IMR-90 (cell line): ENCODE measurements at regions not wholly inside any gene's neighbourhood (a gene's known extent, or its start where the extent isn't known, plus 50 kb on each side); places are given as distances from the start of the nearest gene placed in this dataset.

Experiments
- ATAC-seq: fragments of 200-7000 bp; cut with Tn5 transposase; 2 replicates; pipeline ENCODE4 v1.9.1; 2020; ENCODE audit warnings: low read depth, mild to moderate bottlenecking, moderate library complexity
- BruUV-seq: library from RNA; stranded (reverse); fragments of 400-500 nt; replicated peaks from 2 replicates; lab custom pipeline; 2021; lab: Mats Ljungman, UMichigan
- CTCF ChIA-PET: fragments of 300-600 bp; formaldehyde crosslinking; extraction: SDS; loops from one replicate; lab custom pipeline; 2021; ENCODE audit warnings: antibody characterized with exemption; lab: Yijun Ruan, JAX
- POLR2A ChIA-PET: fragments of 300-600 bp; sonication (Branson Sonifier 250); formaldehyde crosslinking; loops from one replicate; lab custom pipeline; 2022; ENCODE audit warnings: antibody characterized with exemption; ENCODE audit not compliant: unreplicated experiment; lab: Charles Lee
- DNase-seq: peaks from one replicate; pipeline ENCODE4 v3.0.0; 2013
- H2AFZ ChIP-seq: replicated peaks from 2 replicates; pipeline ENCODE3; 2013; ENCODE audit warnings: low read length, mild to moderate bottlenecking; ENCODE audit not compliant: poor library complexity
- H2AK5ac ChIP-seq: 2 replicates; pipeline ENCODE4 v1.6.1; 2013; ENCODE audit warnings: low read depth, low read length, inconsistent platforms
- H2AK9ac ChIP-seq: replicated peaks from 2 replicates; pipeline ENCODE3; 2013; ENCODE audit warnings: mild to moderate bottlenecking, low read depth, low read length, moderate library complexity; ENCODE audit not compliant: poor library complexity
- H2BK120ac ChIP-seq: 2 replicates; pipeline ENCODE4 v1.6.1; 2013; ENCODE audit warnings: low read depth, low read length, inconsistent platforms
- H2BK15ac ChIP-seq: 3 replicates; pipeline ENCODE4 v1.6.1; 2013; ENCODE audit warnings: low read depth, low read length, inconsistent platforms
- H2BK20ac ChIP-seq: 2 replicates; pipeline ENCODE4 v1.6.1; 2013; ENCODE audit warnings: low read depth, mild to moderate bottlenecking, inconsistent platforms, low read length, moderate library complexity
- H2BK5ac ChIP-seq: 2 replicates; pipeline ENCODE4 v1.6.1; 2013; ENCODE audit warnings: mild to moderate bottlenecking, low read depth, low read length, inconsistent platforms; ENCODE audit not compliant: poor library complexity, severe bottlenecking
- H3K14ac ChIP-seq: replicated peaks from 2 replicates; pipeline ENCODE4 v1.6.1; 2013; ENCODE audit warnings: low read depth, low read length, inconsistent platforms
- H3K18ac ChIP-seq: 2 replicates; pipeline ENCODE4 v1.6.1; 2013; ENCODE audit warnings: low read depth, low read length, control low read depth
- H3K23ac ChIP-seq: 2 replicates; pipeline ENCODE4 v1.6.1; 2013; ENCODE audit warnings: low read depth, low read length, inconsistent platforms
- H3K27ac ChIP-seq: 2 replicates; pipeline ENCODE4 v1.5.1; 2013; ENCODE audit warnings: mild to moderate bottlenecking, control low read depth, low read length; ENCODE audit not compliant: insufficient read depth
- H3K27me3 ChIP-seq: 2 replicates; pipeline ENCODE4 v1.6.1; 2013; ENCODE audit warnings: low read length; ENCODE audit not compliant: control insufficient read depth, insufficient read depth
- H3K36me3 ChIP-seq: 2 replicates; pipeline ENCODE4 v1.6.1; 2013; ENCODE audit warnings: low read length, mixed read lengths; ENCODE audit not compliant: control insufficient read depth, insufficient read depth
- H3K4ac ChIP-seq: 2 replicates; pipeline ENCODE4 v1.6.1; 2013; ENCODE audit warnings: low read depth, low read length, inconsistent platforms
- H3K4me1 ChIP-seq: 2 replicates; pipeline ENCODE4 v1.6.1; 2013; ENCODE audit warnings: low read length, mixed read lengths; ENCODE audit not compliant: control insufficient read depth, insufficient read depth
- H3K4me2 ChIP-seq: 2 replicates; pipeline ENCODE4 v1.6.1; 2013; ENCODE audit warnings: low read depth, mild to moderate bottlenecking, control low read depth, low read length, moderate library complexity
- H3K4me3 ChIP-seq: 2 replicates; pipeline ENCODE4 v1.5.1; 2013; ENCODE audit warnings: low read depth, mild to moderate bottlenecking, control low read depth, low read length, moderate library complexity; ENCODE audit not compliant: insufficient read depth
- H3K56ac ChIP-seq: 2 replicates; pipeline ENCODE4 v1.6.1; 2013; ENCODE audit warnings: low read length, inconsistent platforms; ENCODE audit not compliant: insufficient read depth; ENCODE audit errors: extremely low read depth
- H3K79me1 ChIP-seq, 2 experiments: 2 replicates each; pipeline ENCODE4 v1.6.1; 2013; ENCODE audit warnings: low read length in 2 of 2, inconsistent platforms in 1 of 2, low read depth in 1 of 2
- H3K9ac ChIP-seq: 2 replicates; pipeline ENCODE4 v1.6.1; 2013; ENCODE audit warnings: low read depth, low read length, control low read depth
- H3K9me1 ChIP-seq: 2 replicates; pipeline ENCODE4 v1.6.1; 2013; ENCODE audit warnings: low read length, inconsistent platforms; ENCODE audit not compliant: insufficient read depth
- H3K9me3 ChIP-seq: 2 replicates; pipeline ENCODE4 v1.6.1; 2013; ENCODE audit warnings: low read length; ENCODE audit not compliant: control insufficient read depth, insufficient read depth
- H4K20me1 ChIP-seq: 2 replicates; pipeline ENCODE4 v1.6.1; 2013; ENCODE audit warnings: low read length, inconsistent platforms; ENCODE audit not compliant: insufficient read depth
- H4K5ac ChIP-seq: 2 replicates; pipeline ENCODE4 v1.6.1; 2013; ENCODE audit warnings: mild to moderate bottlenecking, low read depth, low read length, control low read depth
- H4K8ac ChIP-seq, 2 experiments: 2 replicates each; pipeline ENCODE4 v1.6.1; 2013; ENCODE audit warnings: low read depth in 2 of 2, low read length in 2 of 2, control low read depth in 1 of 2, inconsistent platforms in 1 of 2
- H4K91ac ChIP-seq: 2 replicates; pipeline ENCODE4 v1.6.1; 2013; ENCODE audit warnings: low read depth, low read length, inconsistent platforms; ENCODE audit not compliant: insufficient read depth
- CHD1 ChIP-seq: IDR thresholded peaks from 2 replicates; pipeline ENCODE4 v1.6.1; 2012; ENCODE audit warnings: low read depth, low read length, improper control_type of control experiment
- CTCF ChIP-seq: conservative IDR thresholded peaks from 2 replicates; pipeline ENCODE4 v1.5.1; 2012; ENCODE audit warnings: mild to moderate bottlenecking, low read depth, low read length, improper control_type of control experiment
- MAZ ChIP-seq: IDR thresholded peaks from 2 replicates; pipeline ENCODE4 v1.6.1; 2012; ENCODE audit warnings: low read depth, mild to moderate bottlenecking, low read length, improper control_type of control experiment, moderate library complexity, borderline replicate concordance
- NFE2L2 ChIP-seq: fragments of 150-350 bp; IDR thresholded peaks from 2 replicates; pipeline ENCODE4 v1.6.1; 2016; ENCODE audit warnings: low read depth, mild to moderate bottlenecking, low read length
- RAD21 ChIP-seq: IDR thresholded peaks from 2 replicates; pipeline ENCODE4 v1.6.1; 2012; ENCODE audit warnings: low read length, improper control_type of control experiment
- SMC3 ChIP-seq: fragments of 150-350 bp; IDR thresholded peaks from 2 replicates; pipeline ENCODE4 v1.6.1; 2016; ENCODE audit warnings: low read depth, mild to moderate bottlenecking, antibody characterized with exemption, low read length, moderate library complexity
- WGBS, 2 experiments: methylation state at CpG; one replicate each; pipeline versions ENCODE4 v1.1.5 to v1.1.7; 2013; ENCODE audit warnings: missing lambda C conversion rate in 2 of 2; ENCODE audit not compliant: insufficient read length in 1 of 2; ENCODE audit errors: extremely low coverage in 2 of 2; 5-methylcytosine and 5-hydroxymethylcytosine counted together
- dilution Hi-C: fragments of 300-500 bp; cut with HindIII; formaldehyde crosslinking; loops from one replicate; pipeline ENCODE4 v1.14.3; 2018; ENCODE audit warnings: low sequenced_read_pairs; ENCODE audit not compliant: unreplicated experiment
- in situ Hi-C: fragments of 300-500 bp; cut with MboI; formaldehyde crosslinking; loops from 3 replicates; pipeline ENCODE4 v1.14.3; 2019; ENCODE audit warnings: low sequenced_read_pairs, inconsistent platforms, mixed read lengths
- intact Hi-C: fragments of 100-400 bp; cut with micrococcal nuclease; formaldehyde crosslinking; loops from 2 replicates; pipeline ENCODE4 v1.10.0; 2022
- TF ChIP-seq, protein P1 (sequence below): fragments of 150-350 bp; IDR thresholded peaks from 2 replicates; pipeline ENCODE4 v1.6.1; 2017; ENCODE audit warnings: mild to moderate bottlenecking, antibody characterized with exemption, low read length, low read depth

DNA sequence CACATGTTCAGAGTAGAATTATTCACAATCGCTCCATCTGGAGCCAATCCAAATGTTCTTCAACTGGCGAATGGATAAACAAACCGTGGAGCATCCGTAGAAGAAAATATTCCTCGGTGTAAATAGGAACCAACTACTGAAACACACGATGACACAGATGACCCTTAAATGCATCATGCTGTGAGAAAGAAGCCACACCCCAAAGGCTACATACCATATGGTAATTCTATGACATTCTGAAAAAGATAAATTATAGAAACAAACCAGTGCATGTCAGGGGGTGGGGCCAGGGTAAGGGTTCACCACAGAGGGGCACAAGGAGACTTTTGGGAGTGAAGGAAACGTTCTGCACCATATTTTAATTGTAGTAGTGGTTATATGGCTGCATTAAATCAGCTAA, 312.2 kb upstream of the SMIM21 start:
- Histone ChIP-seq H4K8ac (no peak overlapping the region), H3K14ac (no peak overlapping the region), H2BK15ac (no peak overlapping the region), H2BK120ac (no peak overlapping the region), H2BK20ac (no peak overlapping the region), H4K91ac (no peak overlapping the region), H2AK5ac (no peak overlapping the region), H3K27ac (no peak overlapping the region), H3K36me3 (no peaks in the 10 kb centered on the region), H3K18ac (no peak overlapping the region), H3K27me3 (no peaks in the 10 kb centered on the region), H3K4me3 (no peak overlapping the region), H3K56ac (no peak overlapping the region), H3K4me1 (no peaks in the 10 kb centered on the region; the same call in 1 of the 2 replicates), H3K9me3 (no peaks in the 10 kb centered on the region; the same call in 1 of the 2 replicates), H4K20me1 (no peaks in the 10 kb centered on the region), H3K4me2 (no peak overlapping the region), H3K23ac (no peak overlapping the region), H3K9ac (no peak overlapping the region), H3K4ac (no peak overlapping the region), H3K9me1 (no peaks in the 10 kb centered on the region), H2BK5ac (no peak overlapping the region), H3K79me1 (no peaks in the 10 kb centered on the region), H2AFZ (no peak overlapping the region), H2AK9ac (no peak overlapping the region), H4K5ac (no peak overlapping the region)
- dilution Hi-C loops (no loop called here), in situ Hi-C loops (loop anchor here (25.0 kb wide), 1 partner anchor 1077 kb away; no protein-coding TSS in a partner anchor), intact Hi-C loops (no loop called here)
- TF ChIP-seq, protein P1, sequence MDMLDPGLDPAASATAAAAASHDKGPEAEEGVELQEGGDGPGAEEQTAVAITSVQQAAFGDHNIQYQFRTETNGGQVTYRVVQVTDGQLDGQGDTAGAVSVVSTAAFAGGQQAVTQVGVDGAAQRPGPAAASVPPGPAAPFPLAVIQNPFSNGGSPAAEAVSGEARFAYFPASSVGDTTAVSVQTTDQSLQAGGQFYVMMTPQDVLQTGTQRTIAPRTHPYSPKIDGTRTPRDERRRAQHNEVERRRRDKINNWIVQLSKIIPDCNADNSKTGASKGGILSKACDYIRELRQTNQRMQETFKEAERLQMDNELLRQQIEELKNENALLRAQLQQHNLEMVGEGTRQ = no peak
- TF ChIP-seq MAZ (no peak), SMC3 (no peak), CTCF (no peak), CHD1 (no peak), NFE2L2 (no peak), RAD21 (no peak)
- ATAC-seq (no peak), DNase-seq (no peak)
- POLR2A ChIA-PET = no interaction called here
- CTCF ChIA-PET = no interaction called here
- no CpG with 5 or more reads among the region's 7 CpGs for WGBS, 2 experiments
- BruUV-seq = no TSS peak
